GM21390 (cell line): ENCODE measurements at regions not wholly inside any gene's neighbourhood (a gene's known extent, or its start where the extent isn't known, plus 50 kb on each side); places are given as distances from the start of the nearest gene placed in this dataset.
A peak's percentile ranks its signal among the peaks of the same experiment; 100 is the strongest.

Experiments
- ATAC-seq: cut with Tn5 transposase; IDR thresholded peaks from one replicate; pipeline ENCODE4 v1.9.1; 2021; ENCODE audit not compliant: unreplicated experiment

GRCh38 chr12:132426349-132427173, 63.4 kb upstream of the FBRSL1 start:
- no peak for ATAC-seq

DNA sequence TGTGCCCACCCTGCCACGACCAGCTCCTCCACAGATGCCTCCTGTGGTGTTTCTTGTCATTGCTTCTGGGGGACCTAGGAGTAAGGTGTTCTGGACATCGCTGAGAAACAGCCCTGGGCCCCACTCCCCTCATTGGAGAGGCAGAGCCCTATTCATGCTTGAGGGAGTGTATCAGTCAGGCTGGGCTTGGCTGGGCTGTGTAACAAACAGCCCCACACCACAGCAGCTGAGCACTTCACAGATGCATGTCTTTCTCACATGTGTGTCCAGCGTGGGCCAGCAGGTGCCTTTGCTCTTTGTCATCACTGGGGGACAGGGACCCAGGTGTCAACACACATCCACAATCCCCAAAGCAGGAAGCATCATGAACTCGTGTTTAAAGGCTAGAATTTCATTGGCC, 65.1 kb upstream of the FBRSL1 start:
- ATAC-seq: no peak

GRCh38 chr12:132423820-132424645, 65.9 kb upstream of the FBRSL1 start:
- ATAC-seq: no peak

DNA sequence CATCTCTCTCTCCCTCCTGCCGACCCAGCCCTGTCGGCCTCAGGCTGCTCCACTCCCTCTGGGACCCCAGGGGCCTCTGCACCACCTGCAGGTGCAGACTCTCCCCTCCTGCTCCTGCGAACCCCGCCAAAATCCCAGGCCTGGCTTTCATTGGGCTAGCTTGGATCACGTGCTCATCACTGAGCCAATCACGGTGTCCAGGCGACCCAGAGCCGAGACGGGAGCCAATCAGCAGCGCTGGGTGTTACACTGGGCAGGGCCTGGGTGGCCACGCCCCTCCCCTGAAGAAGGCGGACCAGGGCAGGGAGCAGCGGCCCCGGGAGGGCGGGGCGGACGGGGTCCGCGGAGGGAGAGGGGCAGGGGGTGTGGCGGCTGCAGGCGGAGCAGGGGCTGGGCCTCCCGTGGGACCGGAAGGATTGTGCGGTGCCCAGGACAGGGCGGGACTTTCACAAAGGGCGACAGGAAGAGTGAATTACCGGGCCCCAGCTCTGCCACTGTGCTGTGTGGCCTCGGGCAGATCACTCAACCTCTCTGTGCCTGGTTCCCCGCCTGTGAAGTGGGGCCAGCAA, 66.6 kb upstream of the FBRSL1 start:
- ATAC-seq: no peak

- no peak for ATAC-seq
Measured at GRCh38 chr12:132422381-132423043, 67.4 kb upstream of the FBRSL1 start.

- ATAC-seq: no peak
Measured at GRCh38 chr12:132422040-132422380, 67.9 kb upstream of the FBRSL1 start.

GRCh38 chr12:132419631-132420246, 70.2 kb upstream of the FBRSL1 start:
- no peak for ATAC-seq

- ATAC-seq: no peak
Measured at GRCh38 chr12:132418393-132418925, 71.5 kb upstream of the FBRSL1 start.

DNA sequence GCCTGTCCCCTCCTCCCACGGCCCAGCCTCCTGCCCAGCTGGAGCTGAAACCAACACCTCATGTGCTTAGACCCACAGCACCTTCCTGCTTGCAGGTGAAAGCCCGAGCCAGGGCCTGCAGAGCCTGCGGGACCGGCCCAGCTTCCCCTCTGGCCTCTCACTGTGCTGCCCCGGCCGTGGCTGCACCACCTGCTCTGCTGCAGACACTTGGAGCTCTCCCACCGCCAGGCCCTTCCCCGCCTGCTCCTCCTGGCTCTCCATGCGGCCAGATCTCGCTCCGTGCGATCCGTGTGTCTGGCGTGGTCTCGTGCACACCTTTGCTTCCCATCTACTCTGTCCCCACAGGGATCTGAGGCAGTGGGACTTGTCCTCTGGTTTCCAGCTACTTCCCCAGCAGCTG, 72.2 kb upstream of the FBRSL1 start:
- no peak for ATAC-seq

GRCh38 chr12:132416827-132417226, 73.1 kb upstream of the FBRSL1 start:
- no peak for ATAC-seq

DNA sequence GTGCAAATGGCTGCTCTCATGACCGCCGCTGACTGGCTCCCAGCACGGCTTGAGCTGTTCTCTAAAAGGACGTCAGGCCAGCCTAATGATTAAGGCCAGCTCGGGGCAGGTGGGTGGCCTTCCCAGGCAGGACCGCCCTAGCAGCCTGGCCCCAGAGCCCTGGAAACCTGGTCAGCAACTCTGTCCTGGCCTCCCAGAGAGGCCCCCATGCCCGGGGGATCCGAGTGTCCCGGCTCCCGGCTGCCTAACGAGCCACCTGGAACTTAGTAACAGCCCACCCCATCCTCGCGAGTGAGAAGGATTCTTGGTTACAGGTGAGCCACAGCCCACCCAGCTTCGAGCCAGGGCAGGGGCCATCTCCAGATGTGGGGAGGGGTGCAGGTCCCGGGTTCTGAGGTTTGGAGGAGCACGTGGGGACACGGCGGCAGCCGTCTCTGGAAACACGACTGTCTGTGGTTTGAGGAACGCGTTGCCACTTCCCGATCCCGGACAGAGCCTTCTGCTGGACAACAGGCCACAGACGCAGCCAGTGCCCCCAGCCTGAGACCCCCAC, 73.8 kb upstream of the FBRSL1 start:
- no peak for ATAC-seq

DNA sequence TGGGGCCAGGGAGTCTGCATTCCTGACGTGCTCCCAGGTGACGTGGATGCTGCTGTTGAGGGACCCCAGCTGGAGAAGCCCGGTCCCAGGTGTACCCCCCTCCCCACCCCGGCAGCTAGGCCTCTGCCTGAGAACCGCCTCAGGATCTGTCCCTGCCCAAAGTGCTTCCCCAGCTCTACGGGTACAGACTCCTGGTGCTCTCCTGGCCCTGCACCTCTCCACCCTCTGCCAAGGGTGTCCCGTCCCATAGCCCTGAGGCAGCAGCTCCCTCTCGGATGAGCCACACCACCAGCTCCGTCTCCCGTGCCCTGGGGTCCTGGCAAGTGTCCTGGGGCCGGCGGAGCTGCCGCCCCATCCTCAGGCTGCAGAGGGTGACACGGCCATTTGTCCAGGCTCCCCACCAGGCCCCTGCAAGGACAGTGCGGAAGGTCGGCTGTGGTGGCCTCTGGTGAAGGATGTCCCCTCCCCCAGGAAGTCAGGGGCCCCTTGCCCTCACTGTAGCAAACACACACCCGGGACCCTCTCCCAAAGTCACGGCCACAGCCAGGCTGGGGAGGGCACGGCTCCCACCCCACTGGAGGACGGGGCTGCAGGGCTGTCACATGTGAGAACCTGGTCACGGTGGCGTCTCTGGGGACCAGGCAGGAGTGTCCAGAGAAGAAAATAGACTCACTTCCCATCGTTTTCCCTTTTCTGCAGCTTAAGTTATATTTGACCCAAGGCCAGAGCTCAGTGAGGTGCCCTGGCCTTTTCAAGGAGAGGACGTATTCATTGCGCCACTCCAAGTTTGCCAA, 74.4 kb upstream of the FBRSL1 start:
- no peak for ATAC-seq

DNA sequence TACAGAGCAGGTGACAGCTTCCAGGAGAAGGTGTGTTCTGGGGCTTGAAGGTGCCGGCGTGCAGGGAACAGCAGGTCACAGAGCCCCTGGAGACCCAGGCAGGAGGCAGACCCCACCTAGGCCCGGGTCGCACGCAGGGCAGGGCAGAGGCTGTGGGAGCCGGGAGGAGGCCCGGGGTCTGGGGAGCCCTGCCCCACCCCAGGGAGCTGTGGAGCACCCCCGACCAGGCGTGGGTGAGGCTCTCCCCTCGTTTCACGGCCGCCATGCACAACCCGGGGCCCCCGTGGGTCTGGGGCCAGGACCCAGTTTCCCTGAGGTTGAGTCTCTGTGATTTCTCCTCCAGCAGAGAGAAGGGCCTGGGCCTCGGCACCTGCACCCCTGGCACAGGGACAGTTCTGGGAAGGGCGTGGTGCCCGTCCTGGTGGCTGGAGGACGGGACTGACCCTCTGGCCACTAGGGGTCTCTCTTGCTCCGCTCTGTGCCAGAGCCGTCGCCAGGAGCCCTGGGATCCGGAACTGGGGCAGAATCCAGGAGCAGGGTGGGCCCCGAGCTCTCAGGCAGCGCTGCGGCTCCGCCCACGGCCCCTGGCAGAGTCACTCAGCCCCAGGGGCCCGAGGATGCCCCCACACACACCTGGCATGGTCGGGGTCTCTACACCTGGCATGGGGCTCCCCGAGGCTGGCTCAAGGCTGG, 75.2 kb upstream of the FBRSL1 start:
- peak; percentile 71 for ATAC-seq

DNA sequence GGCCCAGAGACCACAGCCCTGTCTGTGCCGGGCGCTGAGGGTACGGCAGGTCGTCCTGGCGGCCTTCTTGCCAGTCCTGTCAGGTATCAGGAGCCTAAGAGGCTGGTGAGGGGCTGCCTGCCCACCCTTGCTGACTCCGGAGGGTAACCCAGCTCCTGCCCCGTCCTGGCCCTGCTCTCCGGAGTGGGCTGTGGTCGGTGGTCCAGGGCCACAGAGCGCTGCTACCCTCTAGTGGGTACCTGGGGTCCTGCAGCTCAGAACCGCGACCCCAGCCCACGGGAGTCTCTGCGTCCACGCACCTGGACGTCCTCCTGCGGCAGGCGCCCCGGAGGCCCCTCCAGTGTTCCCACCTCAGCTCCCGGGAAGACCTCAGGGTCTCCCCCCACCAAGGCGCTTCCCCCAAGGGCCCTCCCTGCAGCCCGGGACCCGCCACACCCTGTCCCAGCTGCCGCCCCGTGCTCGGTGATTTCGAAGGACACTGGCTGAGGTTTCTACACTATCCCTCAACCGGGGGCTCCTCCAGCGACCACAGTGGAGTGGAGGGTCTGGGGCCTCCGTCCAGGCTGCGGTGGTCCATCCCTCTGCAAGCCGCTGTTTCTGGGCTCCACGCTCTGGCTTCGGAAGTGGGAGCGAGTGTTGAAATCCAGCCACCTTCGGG, 75.9 kb upstream of the FBRSL1 start:
- no peak for ATAC-seq

GRCh38 chr12:132411457-132411856, 78.5 kb upstream of the FBRSL1 start:
- no peak for ATAC-seq

GRCh38 chr12:132410849-132411248, 79.1 kb upstream of the FBRSL1 start:
- no peak for ATAC-seq

DNA sequence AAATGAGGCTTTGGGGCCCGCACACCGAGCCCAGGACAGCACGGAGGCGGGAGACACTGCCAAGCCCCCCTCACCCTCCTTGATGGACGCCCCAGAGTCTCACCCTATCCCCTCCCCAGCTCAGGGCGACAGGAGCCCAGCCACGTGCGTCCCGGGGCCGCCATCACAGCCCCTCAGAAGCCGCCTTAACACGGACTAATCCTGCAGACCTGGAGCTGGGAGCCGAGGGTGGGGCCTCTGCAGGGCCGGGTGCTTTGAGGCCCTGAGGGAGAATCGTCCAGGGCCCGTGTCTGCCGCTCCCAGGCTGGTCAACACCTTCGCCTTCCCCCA, 79.7 kb upstream of the FBRSL1 start:
- ATAC-seq: no peak

DNA sequence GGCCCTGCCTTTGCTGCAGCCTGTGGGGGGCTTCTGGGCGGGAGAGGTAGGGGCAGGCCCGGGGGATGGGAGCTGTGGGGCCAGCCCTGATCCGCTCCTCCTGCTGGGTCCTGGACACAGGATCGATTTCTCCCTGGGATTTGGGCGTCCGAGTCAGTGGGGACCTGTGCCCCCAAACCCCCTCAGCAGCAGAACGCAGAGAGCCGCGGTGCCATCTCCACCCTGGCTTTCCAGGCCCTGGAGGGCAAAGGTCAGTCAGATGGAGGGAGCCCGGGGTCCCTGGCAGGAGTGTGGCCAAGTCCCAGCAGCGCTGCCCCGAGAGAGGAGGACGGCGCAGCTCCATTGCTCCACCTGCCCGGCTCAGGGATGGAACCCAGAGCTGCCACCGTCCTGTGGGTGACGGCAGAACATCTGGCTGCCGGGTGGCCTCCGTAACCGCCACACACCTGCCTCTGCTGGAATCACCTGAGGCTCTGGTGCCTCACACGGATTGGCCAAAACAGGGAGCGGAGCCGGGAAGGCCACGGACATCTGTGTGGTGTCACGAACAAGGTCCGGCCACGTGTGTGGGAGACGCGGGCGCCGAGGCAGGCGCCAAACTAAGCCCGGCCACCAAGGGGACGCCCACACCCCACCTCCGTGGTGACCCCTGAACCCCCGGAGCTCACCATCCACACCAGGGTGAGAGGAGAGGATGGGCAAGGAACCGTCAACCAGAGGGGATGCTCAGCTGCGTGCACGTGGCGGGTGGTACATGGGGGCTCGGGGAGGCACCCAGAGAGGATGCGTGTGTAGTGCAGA, 80.3 kb upstream of the FBRSL1 start:
- no peak for ATAC-seq
